Adrenal gland (tissue), 5 donors: ENCODE measurements at regions not wholly inside any gene's neighbourhood (a gene's known extent, or its start where the extent isn't known, plus 50 kb on each side); places are given as distances from the start of the nearest gene placed in this dataset.

Experiments
- CTCF ChIP-seq, 6 experiments: fragments of 450-650 bp in 4 of 6; fragments of 200-600 bp in 2 of 6; sonication (generic) in 1 of 6; IDR thresholded peaks; 1 replicate in 5 of 6; 2 replicates in 1 of 6; pipeline versions ENCODE4 v1.5.1 to v1.8.0; 2016 to 2021; ENCODE audit warnings: antibody characterized with exemption in 6 of 6, mild to moderate bottlenecking in 2 of 6, moderate library complexity in 1 of 6
- POLR2A ChIP-seq, 2 donors: fragments of 450-650 bp; IDR thresholded peaks; one replicate each; pipeline ENCODE4 v1.6.1; 2017; ENCODE audit warnings: antibody characterized with exemption in 2 of 2, mild to moderate bottlenecking in 2 of 2, moderate library complexity in 1 of 2
- donor health status: DM: no; HTN: no; CAD: no.

GRCh38 chr4:129240816-129241215 lies 144.9 kb downstream of the C4orf33 start:
- TF ChIP-seq CTCF (IDR thresholded peaks at IDR 0.05) (no peak), POLR2A (IDR thresholded peaks at IDR 0.05) (no peak)
